HCEC 1CT (cell line): ENCODE measurements at regions not wholly inside any gene's neighbourhood (a gene's known extent, or its start where the extent isn't known, plus 50 kb on each side); places are given as distances from the start of the nearest gene placed in this dataset.
A peak's percentile ranks its signal among the peaks of the same experiment; 100 is the strongest.
"Not testable (repeated sequence)": the region's sequence is repeated elsewhere in the genome, so short reads cannot be mapped to it uniquely, and the experiment has no call there.

ENCODE experiments used
- DNase-seq: peaks from one replicate; pipeline ENCODE4 v3.0.0-alpha.2; 2017

GRCh38 chr5:67732921-67733320, 482.6 kb upstream of the PIK3R1 start:
- no peak for DNase-seq

- peak; percentile 26 for DNase-seq
These were observed 483.1 kb upstream of the PIK3R1 start for GRCh38 chr5:67732471-67732870.

GRCh38 chr5:67731886-67732285, 483.7 kb upstream of the PIK3R1 start:
- no peak for DNase-seq

- no peak for DNase-seq
These were observed 484.6 kb upstream of the PIK3R1 start for GRCh38 chr5:67730917-67731474.

GRCh38 chr5:67728326-67728890, 487.1 kb upstream of the PIK3R1 start:
- no peak for DNase-seq

GRCh38 chr5:67725604-67726003, 490.0 kb upstream of the PIK3R1 start:
- no peak for DNase-seq

- DNase-seq: no peak
These were observed 491.0 kb upstream of the PIK3R1 start for GRCh38 chr5:67724412-67725135.

GRCh38 chr5:67723873-67724272, 491.7 kb upstream of the PIK3R1 start:
- DNase-seq: no peak

GRCh38 chr5:67722582-67722981, 493.0 kb upstream of the PIK3R1 start:
- DNase-seq: not testable (repeated sequence)

- no peak for DNase-seq
These were observed 495.3 kb upstream of the PIK3R1 start for GRCh38 chr5:67720162-67720772.

GRCh38 chr5:67702008-67702407, 505.4 kb upstream of the CD180 start:
- DNase-seq: no peak

- no peak for DNase-seq
These were observed 503.0 kb upstream of the CD180 start for GRCh38 chr5:67699560-67699959.

GRCh38 chr5:67696446-67696845, 499.8 kb upstream of the CD180 start:
- no peak for DNase-seq

GRCh38 chr5:67695369-67695768, 498.8 kb upstream of the CD180 start:
- DNase-seq: no peak

- no peak for DNase-seq
These were observed 498.2 kb upstream of the CD180 start for GRCh38 chr5:67694810-67695191.

- peak; percentile 80 for DNase-seq
These were observed 497.6 kb upstream of the CD180 start for GRCh38 chr5:67693956-67694809.

GRCh38 chr5:67686746-67687145, 490.1 kb upstream of the CD180 start:
- DNase-seq: no peak

GRCh38 chr5:67681703-67682102, 485.1 kb upstream of the CD180 start:
- DNase-seq: no peak

- DNase-seq: no peak
These were observed 483.5 kb upstream of the CD180 start for GRCh38 chr5:67680099-67680498.

- DNase-seq: no peak
These were observed 482.7 kb upstream of the CD180 start for GRCh38 chr5:67679184-67679841.

GRCh38 chr5:67678594-67678993, 482.0 kb upstream of the CD180 start:
- no peak for DNase-seq

- DNase-seq: no peak
These were observed 480.9 kb upstream of the CD180 start for GRCh38 chr5:67677422-67677970.
